Gastroesophageal sphincter (tissue), 4 donors: ENCODE measurements at regions not wholly inside any gene's neighbourhood (a gene's known extent, or its start where the extent isn't known, plus 50 kb on each side); places are given as distances from the start of the nearest gene placed in this dataset.

Experiments
- small RNA-seq, 4 donors: library from RNA; depleted of rRNA; stranded (forward); fragments of <200 nt; gene quantifications; one replicate each; pipeline ENCODE3, GENCODE V24; 2016

Small RNA genes lying in the stretch of these regions (small RNA-seq; reads per million reads assigned to genes)
- gene AC092670.1, result 0 reads per million in 4 donors
- gene RNU6-1054P, result 0 reads per million in 4 donors
